IgD-negative memory B cell (primary cell): ENCODE measurements at regions not wholly inside any gene's neighbourhood (a gene's known extent, or its start where the extent isn't known, plus 50 kb on each side); places are given as distances from the start of the nearest gene placed in this dataset.
A peak's percentile ranks its signal among the peaks of the same experiment; 100 is the strongest.
"Not testable (repeated sequence)": the region's sequence is repeated elsewhere in the genome, so short reads cannot be mapped to it uniquely, and the experiment has no call there.

Experiments used
- H3K27ac Mint-ChIP-seq, 3 donors: one replicate each; pipeline ENCODE4 v1.8.0; 2020 to 2022; ENCODE audit warnings: mild to moderate bottlenecking in 3 of 3, mixed read lengths in 3 of 3, moderate library complexity in 1 of 3
- H3K27me3 Mint-ChIP-seq: one replicate; pipeline ENCODE4 v1.8.0; 2021; ENCODE audit warnings: mixed read lengths
- H3K36me3 Mint-ChIP-seq: one replicate; pipeline ENCODE4 v1.8.0; 2020; ENCODE audit warnings: mild to moderate bottlenecking, mixed read lengths
- H3K4me1 Mint-ChIP-seq, 3 donors: one replicate each; pipeline ENCODE4 v1.8.0; 2020 to 2022; ENCODE audit warnings: mixed read lengths in 3 of 3, mild to moderate bottlenecking in 1 of 3
- H3K4me3 Mint-ChIP-seq, 4 donors: one replicate each; pipeline ENCODE4 v1.8.0; 2020 to 2022; ENCODE audit warnings: mild to moderate bottlenecking in 4 of 4, mixed read lengths in 4 of 4, moderate library complexity in 3 of 4
- H3K9me3 Mint-ChIP-seq, 3 donors: one replicate each; pipeline ENCODE4 v1.8.0; 2020 to 2021; ENCODE audit warnings: mixed read lengths in 3 of 3, mild to moderate bottlenecking in 1 of 3

- H3K27ac Mint-ChIP-seq, result no peak overlapping the region
- H3K36me3 Mint-ChIP-seq, result no peaks in the 10 kb centered on the region
- no peak overlapping the region for H3K4me3 Mint-ChIP-seq
- peaks cover 0 to 5% (median 2%) of the 10 kb centered on the region in 3 donors for H3K9me3 Mint-ChIP-seq
- H3K27me3 Mint-ChIP-seq, result no peaks in the 10 kb centered on the region
- H3K4me1 Mint-ChIP-seq, result no peaks in the 10 kb centered on the region
Measured at GRCh38 chr11:16527525-16528246, 171.3 kb upstream of the SOX6 start.

DNA sequence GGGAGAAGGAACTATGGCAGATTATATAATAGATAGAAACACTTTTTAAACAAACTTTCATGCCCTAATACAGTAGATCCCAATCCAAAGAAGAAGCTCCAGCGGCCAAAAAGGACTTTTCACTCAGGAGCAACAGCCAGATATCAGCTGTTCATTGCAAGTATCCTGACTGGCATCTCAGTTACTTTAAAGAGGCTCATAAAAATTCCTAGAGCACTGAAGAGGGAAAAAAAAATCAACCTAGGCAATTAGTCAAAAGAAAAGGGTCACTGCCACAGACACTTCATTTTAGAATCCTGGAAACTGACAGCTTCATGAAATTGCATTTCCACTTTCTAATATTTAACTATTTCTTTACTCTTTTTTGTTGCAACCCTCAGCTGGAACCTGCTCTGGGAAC, 170.6 kb upstream of the SOX6 start:
- H3K27ac Mint-ChIP-seq, result no peak overlapping the region
- no peak overlapping the region for H3K4me3 Mint-ChIP-seq
- no peaks in the 10 kb centered on the region for H3K4me1 Mint-ChIP-seq
- H3K36me3 Mint-ChIP-seq, result no peaks in the 10 kb centered on the region
- no peaks in the 10 kb centered on the region for H3K27me3 Mint-ChIP-seq
- H3K9me3 Mint-ChIP-seq, result peaks cover 0 to 5% (median 2%) of the 10 kb centered on the region in 3 donors

DNA sequence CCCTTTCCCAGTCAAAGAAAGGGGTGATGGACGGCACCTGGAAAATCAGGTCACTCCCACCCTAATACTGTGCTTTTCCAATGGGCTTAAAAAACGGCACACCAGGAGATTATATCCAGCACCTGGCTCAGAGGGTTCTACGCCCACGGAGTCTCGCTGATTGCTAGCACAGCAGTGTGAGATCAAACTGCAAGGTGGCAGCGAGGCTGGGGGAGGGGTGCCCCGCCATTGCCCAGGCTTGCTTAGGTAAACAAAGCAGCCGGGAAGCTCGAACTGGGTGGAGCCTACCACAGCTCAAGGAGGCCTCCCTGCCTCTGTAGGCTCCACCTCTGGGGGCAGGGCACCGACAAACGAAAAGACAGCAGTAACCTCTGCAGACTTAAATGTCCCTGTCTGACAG, 164.4 kb upstream of the SOX6 start:
- H3K36me3 Mint-ChIP-seq, H3K9me3 Mint-ChIP-seq, H3K4me1 Mint-ChIP-seq, H3K27me3 Mint-ChIP-seq, H3K4me3 Mint-ChIP-seq, H3K27ac Mint-ChIP-seq: not testable (repeated sequence)

- H3K36me3 Mint-ChIP-seq, result no peaks in the 10 kb centered on the region
- H3K4me1 Mint-ChIP-seq, result no peaks in the 10 kb centered on the region
- H3K27ac Mint-ChIP-seq, result no peak overlapping the region
- H3K27me3 Mint-ChIP-seq, result no peaks in the 10 kb centered on the region
- H3K9me3 Mint-ChIP-seq, result peaks cover 0 to 2% (median 0%) of the 10 kb centered on the region in 3 donors
- peak overlapping the region in 1 of 4 donors; percentile 27 for H3K4me3 Mint-ChIP-seq
Measured at GRCh38 chr11:16512899-16513241, 156.5 kb upstream of the SOX6 start.

GRCh38 chr11:16512198-16512898, 156.0 kb upstream of the SOX6 start:
- Mint-ChIP-seq H3K9me3 (peaks cover 0 to 2% (median 0%) of the 10 kb centered on the region in 3 donors), H3K36me3 (no peaks in the 10 kb centered on the region), H3K4me3 (no peak overlapping the region), H3K4me1 (no peaks in the 10 kb centered on the region), H3K27ac (no peak overlapping the region), H3K27me3 (no peaks in the 10 kb centered on the region)

DNA sequence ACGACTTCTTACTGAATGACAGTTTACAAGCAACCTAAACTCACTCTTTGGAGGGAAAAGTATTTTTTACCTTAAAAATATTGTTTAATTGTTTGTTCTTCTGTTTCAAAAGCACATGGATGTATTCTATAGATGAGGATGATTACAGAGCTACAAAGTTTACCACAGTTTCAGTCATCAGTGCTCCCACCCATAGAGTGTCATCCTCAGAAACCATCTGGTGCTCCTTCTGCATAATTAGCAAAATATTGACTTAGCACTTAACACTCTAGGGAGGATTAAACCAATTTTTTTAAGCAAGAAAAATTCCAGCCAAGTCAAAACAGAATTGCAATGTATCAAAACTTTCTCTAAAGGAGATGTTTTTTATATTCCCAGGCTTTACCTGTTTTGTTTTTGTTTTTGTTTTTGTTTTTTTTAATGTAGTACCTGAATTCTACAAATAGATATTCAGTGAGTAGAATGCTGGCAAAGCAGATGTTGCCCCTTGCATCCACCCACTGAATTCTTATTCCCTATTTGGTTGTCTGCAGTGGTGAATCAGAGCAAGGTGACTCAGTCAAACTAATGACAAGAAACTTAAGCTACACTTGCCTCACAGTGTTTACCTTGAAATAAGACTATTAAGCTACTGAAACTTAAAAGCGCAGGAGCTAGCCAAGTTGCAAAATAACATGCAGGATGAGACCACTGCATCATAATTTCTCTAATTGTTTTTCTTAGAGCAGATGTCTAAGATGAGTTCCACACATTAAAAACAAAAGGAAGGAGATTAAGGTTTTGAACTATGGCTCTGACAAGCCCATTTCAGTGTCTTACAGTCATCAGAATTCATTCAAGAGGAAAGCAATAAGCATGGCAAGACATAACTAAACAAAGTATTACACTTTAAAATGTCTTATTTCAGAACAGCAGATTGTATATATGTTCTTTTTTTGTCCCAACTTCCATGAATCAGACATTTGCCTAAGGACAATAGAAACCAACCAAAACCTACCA, 155.1 kb upstream of the SOX6 start:
- H3K27ac Mint-ChIP-seq, result no peak overlapping the region
- peaks cover 3% of the 10 kb centered on the region in 3 donors for H3K9me3 Mint-ChIP-seq
- H3K27me3 Mint-ChIP-seq, result no peaks in the 10 kb centered on the region
- no peaks in the 10 kb centered on the region for H3K4me1 Mint-ChIP-seq
- H3K36me3 Mint-ChIP-seq, result no peaks in the 10 kb centered on the region
- no peak overlapping the region for H3K4me3 Mint-ChIP-seq

GRCh38 chr11:16505481-16505880, 149.1 kb upstream of the SOX6 start:
- no peak overlapping the region for H3K27ac Mint-ChIP-seq
- H3K36me3 Mint-ChIP-seq, result peaks cover 1% of the 10 kb centered on the region
- no peak overlapping the region for H3K4me3 Mint-ChIP-seq
- H3K9me3 Mint-ChIP-seq, result peaks cover 4 to 21% (median 11%) of the 10 kb centered on the region in 3 donors
- H3K4me1 Mint-ChIP-seq, result no peaks in the 10 kb centered on the region
- no peaks in the 10 kb centered on the region for H3K27me3 Mint-ChIP-seq

GRCh38 chr11:16503891-16504290, 147.5 kb upstream of the SOX6 start:
- H3K4me3 Mint-ChIP-seq, H3K27me3 Mint-ChIP-seq, H3K36me3 Mint-ChIP-seq, H3K27ac Mint-ChIP-seq, H3K4me1 Mint-ChIP-seq: not testable (repeated sequence)
- peaks cover 4 to 21% (median 20%) of the 10 kb centered on the region in 3 donors for H3K9me3 Mint-ChIP-seq

DNA sequence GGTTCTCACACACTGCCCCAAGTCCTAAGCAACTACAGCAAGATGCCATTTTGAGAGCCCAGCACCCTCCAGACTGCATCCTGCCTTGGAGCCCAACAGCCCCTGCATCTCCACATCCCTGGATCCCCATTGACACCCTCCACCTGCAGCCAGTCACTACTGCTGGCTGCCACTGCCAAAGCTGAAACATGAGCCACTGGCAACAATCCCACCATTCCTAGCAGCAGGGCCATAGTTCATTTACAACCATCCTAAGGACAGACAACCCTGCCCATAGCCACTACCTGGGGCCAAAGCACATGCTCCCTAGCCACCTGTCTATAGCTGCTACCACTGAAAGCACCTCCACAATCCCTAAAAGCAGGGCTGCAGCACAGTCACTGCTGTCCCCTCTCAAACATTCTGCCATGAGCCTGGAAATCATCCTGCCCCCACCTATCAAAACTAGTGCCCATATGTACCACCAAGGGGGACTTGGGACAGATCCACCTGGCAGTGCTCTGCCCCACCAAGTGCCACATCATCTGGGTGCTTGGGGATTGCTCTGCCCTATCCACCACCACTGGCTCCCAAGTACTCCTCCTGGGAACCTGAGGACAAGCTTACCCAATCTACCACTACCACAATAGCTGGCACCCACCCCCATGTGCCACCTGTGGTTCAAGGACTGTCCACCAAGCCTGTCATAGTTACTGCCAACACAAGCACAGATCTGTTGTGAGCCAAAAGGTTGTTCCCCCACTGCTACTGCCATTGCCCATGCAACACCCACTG, 138.8 kb upstream of the SOX6 start:
- Mint-ChIP-seq H3K9me3 (peaks cover 0 to 11% (median 2%) of the 10 kb centered on the region in 3 donors), H3K27ac (no peak overlapping the region), H3K4me1 (no peaks in the 10 kb centered on the region), H3K27me3 (no peaks in the 10 kb centered on the region), H3K4me3 (no peak overlapping the region), H3K36me3 (peaks cover 2% of the 10 kb centered on the region)

DNA sequence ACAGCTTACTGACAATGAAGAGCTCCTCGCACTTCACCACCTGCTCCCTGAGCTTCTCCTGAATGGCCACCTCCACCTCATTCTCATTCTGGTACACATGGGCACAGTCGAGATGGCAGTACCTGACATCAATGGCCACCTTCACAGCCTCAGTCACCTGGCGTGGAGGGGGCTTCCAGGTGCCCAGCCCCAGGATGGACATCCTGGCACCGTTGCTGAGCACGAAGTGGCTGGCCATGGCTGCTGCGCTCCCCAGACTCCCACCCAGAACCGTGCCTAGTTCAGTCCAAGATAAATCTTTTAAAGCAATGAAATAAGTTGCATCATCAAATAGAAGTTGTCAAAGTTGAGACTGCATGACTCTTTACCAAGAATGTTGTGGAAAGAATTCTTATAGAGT, 128.1 kb upstream of the SOX6 start:
- no peaks in the 10 kb centered on the region for H3K27me3 Mint-ChIP-seq
- H3K36me3 Mint-ChIP-seq, result no peaks in the 10 kb centered on the region
- H3K4me1 Mint-ChIP-seq, result no peaks in the 10 kb centered on the region
- H3K27ac Mint-ChIP-seq, result no peak overlapping the region
- H3K4me3 Mint-ChIP-seq, result no peak overlapping the region
- H3K9me3 Mint-ChIP-seq, result peaks cover 0 to 5% (median 4%) of the 10 kb centered on the region in 3 donors

DNA sequence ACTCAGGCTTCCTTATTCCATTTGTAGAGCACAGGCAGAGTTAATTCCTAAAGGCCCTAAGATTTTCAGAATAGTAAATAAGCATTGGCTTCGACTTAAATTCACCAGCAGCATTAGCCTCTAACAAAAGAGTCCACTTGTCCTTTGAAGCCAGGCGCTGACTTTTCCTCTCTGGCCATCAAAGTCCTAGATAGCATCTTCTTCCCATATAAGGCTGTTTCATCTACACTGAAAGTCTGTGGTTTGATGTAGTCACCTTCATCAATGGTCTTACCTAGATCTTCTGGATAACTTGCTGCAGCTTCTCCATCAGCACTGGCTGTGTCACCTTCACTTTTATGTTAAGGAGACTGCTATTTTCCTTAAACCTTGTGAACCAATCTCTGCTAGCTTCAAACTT, 118.3 kb upstream of the SOX6 start:
- no peak overlapping the region for H3K27ac Mint-ChIP-seq
- no peaks in the 10 kb centered on the region for H3K4me1 Mint-ChIP-seq
- peaks cover 0 to 10% (median 0%) of the 10 kb centered on the region in 3 donors for H3K9me3 Mint-ChIP-seq
- no peaks in the 10 kb centered on the region for H3K27me3 Mint-ChIP-seq
- no peaks in the 10 kb centered on the region for H3K36me3 Mint-ChIP-seq
- no peak overlapping the region for H3K4me3 Mint-ChIP-seq

DNA sequence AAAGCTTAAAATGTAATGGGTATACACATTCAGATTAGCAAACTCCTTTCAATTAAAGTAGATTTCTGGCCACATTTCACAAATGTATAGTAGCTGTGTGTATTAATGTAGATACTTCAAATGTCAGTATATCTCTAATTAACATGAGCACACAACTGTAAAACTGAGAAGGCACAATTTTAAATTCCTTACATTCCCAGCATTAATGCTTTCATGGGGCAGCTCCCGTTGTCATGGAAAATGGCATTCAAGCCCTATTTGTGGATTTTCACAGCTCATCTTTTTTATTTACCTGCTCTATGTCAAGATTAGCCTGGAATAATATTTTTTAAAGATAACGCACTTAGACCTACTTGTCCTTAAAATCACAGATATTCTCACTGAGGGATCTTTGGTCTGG, 113.6 kb upstream of the SOX6 start:
- no peaks in the 10 kb centered on the region for H3K4me1 Mint-ChIP-seq
- H3K36me3 Mint-ChIP-seq, result no peaks in the 10 kb centered on the region
- peaks cover 0 to 14% (median 4%) of the 10 kb centered on the region in 3 donors for H3K9me3 Mint-ChIP-seq
- H3K27me3 Mint-ChIP-seq, result no peaks in the 10 kb centered on the region
- H3K27ac Mint-ChIP-seq, result no peak overlapping the region
- H3K4me3 Mint-ChIP-seq, result no peak overlapping the region

DNA sequence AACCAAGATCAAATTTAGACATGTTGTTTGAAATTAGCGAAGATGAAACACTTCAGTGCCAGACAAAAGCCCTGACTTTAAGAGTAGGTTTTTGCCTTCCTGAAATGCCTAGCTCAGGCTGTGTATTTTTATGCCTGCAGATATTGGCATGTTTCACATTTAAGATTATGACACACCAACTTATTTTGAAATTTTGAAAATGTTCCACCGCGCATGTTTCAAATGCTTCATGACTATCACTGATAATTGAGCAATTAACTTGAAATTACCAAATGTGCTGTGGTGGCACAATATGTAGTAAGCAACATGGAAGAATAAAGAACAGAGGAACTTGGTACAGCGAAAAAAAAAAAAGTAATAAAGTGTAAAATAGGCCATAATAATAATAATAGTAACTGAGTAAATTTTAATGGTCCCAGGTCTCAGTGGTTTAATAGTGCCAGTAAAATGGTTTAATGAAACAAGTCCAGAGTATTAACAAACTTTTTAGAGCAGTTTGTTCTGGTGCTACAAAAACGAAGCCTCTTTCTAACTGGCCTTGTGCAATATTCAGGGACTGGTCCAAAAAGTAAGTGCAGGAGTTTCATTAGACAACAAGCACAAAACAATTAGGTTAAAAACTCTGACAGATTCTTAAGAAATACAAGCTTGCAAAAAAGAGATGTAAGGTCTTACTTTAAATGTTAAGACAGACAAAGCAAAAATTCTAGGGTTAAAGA, 112.5 kb upstream of the SOX6 start:
- peaks cover 0 to 9% (median 4%) of the 10 kb centered on the region in 3 donors for H3K9me3 Mint-ChIP-seq
- no peaks in the 10 kb centered on the region for H3K36me3 Mint-ChIP-seq
- no peak overlapping the region for H3K4me3 Mint-ChIP-seq
- no peak overlapping the region for H3K27ac Mint-ChIP-seq
- H3K4me1 Mint-ChIP-seq, result peaks cover 0 to 1% (median 0%) of the 10 kb centered on the region in 3 donors
- H3K27me3 Mint-ChIP-seq, result no peaks in the 10 kb centered on the region

- Mint-ChIP-seq H3K4me1 (peaks cover 0 to 1% (median 0%) of the 10 kb centered on the region in 3 donors), H3K4me3 (no peak overlapping the region), H3K27me3 (no peaks in the 10 kb centered on the region), H3K27ac (no peak overlapping the region), H3K9me3 (no peaks in the 10 kb centered on the region), H3K36me3 (no peaks in the 10 kb centered on the region)
Measured at GRCh38 chr11:16460508-16460907, 104.2 kb upstream of the SOX6 start.
